Brain microvascular endothelial cell (primary cell): ENCODE measurements at regions not wholly inside any gene's neighbourhood (a gene's known extent, or its start where the extent isn't known, plus 50 kb on each side); places are given as distances from the start of the nearest gene placed in this dataset.
"Not testable (repeated sequence)": the region's sequence is repeated elsewhere in the genome, so short reads cannot be mapped to it uniquely, and the experiment has no call there.

Experiments used
- DNase-seq: peaks from one replicate; pipeline ENCODE4 v3.0.0-alpha.2; 2020
- H3K27ac ChIP-seq: fragments of 250-450 bp; sonication (Bioruptor Pico); 2 replicates; pipeline ENCODE4 v1.5.1; 2020; ENCODE audit warnings: mild to moderate bottlenecking, moderate library complexity
- H3K27me3 ChIP-seq: fragments of 250-450 bp; sonication (Bioruptor Pico); replicated peaks from 2 replicates; pipeline ENCODE4 v1.5.1; 2020; ENCODE audit warnings: mild to moderate bottlenecking
- H3K36me3 ChIP-seq: fragments of 250-450 bp; sonication (Bioruptor Pico); replicated peaks from 2 replicates; pipeline ENCODE4 v1.5.1; 2020; ENCODE audit warnings: mild to moderate bottlenecking
- H3K4me3 ChIP-seq: 2 replicates; pipeline ENCODE4 v1.5.1; 2011; ENCODE audit warnings: low read depth, mild to moderate bottlenecking, control low read depth, low read length, moderate library complexity
- in situ Hi-C: cut with HindIII; loops from 2 replicates; pipeline ENCODE4 v1.10.0; 2017; ENCODE audit warnings: low sequenced_read_pairs, low pct_ligation_motif_present
- TF ChIP-seq, protein P1 (sequence below): IDR thresholded peaks from 2 replicates; pipeline ENCODE4 v1.5.1; 2011; ENCODE audit warnings: low read depth, mild to moderate bottlenecking, moderate library complexity, low read length, control low read depth, inconsistent platforms; ENCODE audit errors: missing control alignments

DNA sequence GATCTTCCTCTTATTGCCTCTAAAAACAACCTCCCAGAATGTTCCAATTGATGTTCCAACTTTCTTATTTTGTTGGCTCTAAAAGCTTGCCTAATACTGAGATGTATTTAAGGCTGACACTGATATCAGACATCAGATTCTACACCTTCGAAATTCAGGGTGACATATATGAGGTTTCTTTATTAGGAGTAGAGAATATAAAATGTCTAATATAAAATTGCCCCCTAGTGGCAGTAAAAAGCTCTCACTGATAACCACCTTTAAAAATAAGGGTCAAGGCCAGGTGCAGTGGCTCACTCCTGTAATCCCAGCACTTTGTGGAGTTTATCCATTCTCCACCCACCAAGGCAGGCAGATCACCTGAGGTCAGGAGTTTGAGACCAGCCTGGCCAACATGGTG lies 789.7 kb upstream of the SLC39A10 start:
- Histone ChIP-seq H3K4me3 (no peak overlapping the region), H3K27ac (no peak overlapping the region), H3K27me3 (no peaks in the 10 kb centered on the region), H3K36me3 (no peaks in the 10 kb centered on the region)
- no peak for DNase-seq
- TF ChIP-seq, protein P1, sequence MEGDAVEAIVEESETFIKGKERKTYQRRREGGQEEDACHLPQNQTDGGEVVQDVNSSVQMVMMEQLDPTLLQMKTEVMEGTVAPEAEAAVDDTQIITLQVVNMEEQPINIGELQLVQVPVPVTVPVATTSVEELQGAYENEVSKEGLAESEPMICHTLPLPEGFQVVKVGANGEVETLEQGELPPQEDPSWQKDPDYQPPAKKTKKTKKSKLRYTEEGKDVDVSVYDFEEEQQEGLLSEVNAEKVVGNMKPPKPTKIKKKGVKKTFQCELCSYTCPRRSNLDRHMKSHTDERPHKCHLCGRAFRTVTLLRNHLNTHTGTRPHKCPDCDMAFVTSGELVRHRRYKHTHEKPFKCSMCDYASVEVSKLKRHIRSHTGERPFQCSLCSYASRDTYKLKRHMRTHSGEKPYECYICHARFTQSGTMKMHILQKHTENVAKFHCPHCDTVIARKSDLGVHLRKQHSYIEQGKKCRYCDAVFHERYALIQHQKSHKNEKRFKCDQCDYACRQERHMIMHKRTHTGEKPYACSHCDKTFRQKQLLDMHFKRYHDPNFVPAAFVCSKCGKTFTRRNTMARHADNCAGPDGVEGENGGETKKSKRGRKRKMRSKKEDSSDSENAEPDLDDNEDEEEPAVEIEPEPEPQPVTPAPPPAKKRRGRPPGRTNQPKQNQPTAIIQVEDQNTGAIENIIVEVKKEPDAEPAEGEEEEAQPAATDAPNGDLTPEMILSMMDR: peak; percentile 48
- in situ Hi-C loops: no loop called here

DNA sequence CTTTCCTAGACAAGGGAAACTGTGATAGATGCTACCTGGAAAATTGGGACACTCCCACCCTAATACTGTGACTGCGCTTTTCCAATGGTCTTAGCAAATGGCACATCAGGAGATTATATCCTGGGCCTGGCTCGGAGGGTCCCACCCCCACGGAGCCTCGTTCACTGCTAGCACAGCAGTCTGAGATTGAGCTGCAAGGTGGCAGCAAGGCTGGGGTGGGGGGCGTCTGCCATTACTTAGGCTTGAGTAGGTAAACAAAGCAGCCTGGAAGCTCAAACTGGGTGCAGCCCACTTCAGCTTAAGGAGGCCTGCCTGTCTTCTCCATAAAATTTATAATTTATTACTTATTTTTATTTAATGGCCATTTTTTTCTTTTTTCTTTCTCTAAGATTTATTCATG lies 802.1 kb upstream of the SLC39A10 start:
- in situ Hi-C loops: no loop called here
- no peak overlapping the region for H3K27ac ChIP-seq
- H3K27me3 ChIP-seq: no peaks in the 10 kb centered on the region
- no peak for DNase-seq
- H3K36me3 ChIP-seq: no peaks in the 10 kb centered on the region
- TF ChIP-seq, protein P1: no peak
- no peak overlapping the region for H3K4me3 ChIP-seq

DNA sequence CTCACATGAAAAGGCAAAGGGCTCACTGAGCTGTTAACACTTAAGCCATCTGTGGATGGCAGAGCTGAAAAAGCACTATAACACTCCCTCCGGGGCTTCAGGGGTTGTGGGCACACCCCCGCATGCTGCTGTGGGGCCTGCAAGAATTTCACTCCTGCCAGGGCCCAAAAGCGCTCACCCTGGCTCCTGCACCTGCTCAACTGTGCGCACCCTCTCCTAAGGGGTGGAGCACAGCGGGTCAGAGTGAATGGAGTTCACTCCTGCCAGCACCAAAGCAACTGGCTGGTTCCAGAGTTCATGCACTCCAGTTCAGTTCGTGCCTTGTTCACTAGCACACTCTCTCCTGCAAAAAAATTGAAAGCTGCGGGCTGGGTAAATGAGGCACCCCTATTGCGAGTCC lies 814.2 kb upstream of the SLC39A10 start:
- no peak for DNase-seq
- no peak overlapping the region for H3K27ac ChIP-seq
- no peaks in the 10 kb centered on the region for H3K27me3 ChIP-seq
- TF ChIP-seq, protein P1: no peak
- H3K36me3 ChIP-seq: no peaks in the 10 kb centered on the region
- in situ Hi-C loops: no loop called here
- H3K4me3 ChIP-seq: no peak overlapping the region

DNA sequence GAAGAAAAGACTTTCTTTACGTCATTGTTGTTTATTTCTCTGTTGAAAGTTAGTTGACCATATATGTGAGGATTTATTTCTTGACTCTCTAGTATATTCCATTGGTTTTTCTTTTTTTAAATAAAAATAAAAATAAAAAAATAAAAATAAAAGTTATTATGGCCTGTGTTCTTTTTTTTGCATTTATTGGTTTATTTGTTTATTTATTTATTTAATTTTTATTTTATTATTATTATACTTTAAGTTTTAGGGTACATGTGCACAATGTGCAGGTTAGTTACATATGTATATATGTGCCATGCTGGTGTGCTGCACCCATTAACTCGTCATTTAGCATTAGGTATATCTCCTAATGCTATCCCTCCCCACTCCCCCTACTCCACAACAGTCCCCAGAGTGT lies 822.7 kb upstream of the SLC39A10 start:
- H3K27me3 ChIP-seq, in situ Hi-C loops, H3K36me3 ChIP-seq, DNase-seq, H3K4me3 ChIP-seq, H3K27ac ChIP-seq: not testable (repeated sequence)

DNA sequence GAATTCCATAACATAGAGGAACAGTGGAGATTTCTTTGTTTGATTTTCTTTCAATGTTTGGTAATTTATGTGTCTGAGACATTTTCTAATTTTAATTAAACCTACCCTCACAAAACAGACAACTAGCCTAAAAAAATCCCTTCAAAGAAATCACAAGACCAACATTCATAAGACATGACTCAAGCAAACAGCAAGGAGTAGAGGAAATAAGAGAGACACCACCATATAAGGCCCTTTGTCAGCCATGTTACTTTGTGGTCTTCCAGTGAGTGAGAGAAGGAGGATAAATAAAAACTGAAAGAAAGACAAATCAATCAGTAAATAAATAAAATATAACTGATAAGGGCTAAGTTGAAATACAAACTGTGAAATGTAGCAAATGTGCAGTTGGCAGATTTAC lies 830.8 kb upstream of the SLC39A10 start:
- no peaks in the 10 kb centered on the region for H3K27me3 ChIP-seq
- DNase-seq: peak; percentile 3
- in situ Hi-C loops: no loop called here

DNA sequence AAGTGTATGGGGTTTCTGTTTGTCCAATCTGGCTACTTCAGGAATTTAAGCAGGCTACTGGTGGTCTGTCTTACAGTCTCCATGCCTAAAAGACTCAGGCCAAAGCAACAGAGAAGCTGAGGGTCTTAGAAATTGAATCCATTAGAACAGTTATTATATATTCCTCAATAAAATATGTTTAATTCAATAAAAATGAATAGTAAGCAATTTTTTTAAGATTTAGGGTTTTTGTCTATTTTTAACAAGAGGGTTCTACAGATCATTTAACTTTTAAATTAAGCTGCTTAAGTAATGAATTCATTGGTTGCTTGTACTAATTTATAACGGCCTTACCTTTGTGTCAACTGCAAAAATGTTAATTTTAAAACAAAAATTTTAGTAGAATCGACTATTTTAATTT lies 832.6 kb upstream of the SLC39A10 start:
- Histone ChIP-seq H3K4me3 (no peak overlapping the region), H3K27ac (no peak overlapping the region), H3K27me3 (no peaks in the 10 kb centered on the region), H3K36me3 (no peaks in the 10 kb centered on the region)
- in situ Hi-C loops: no loop called here
- DNase-seq: no peak
- TF ChIP-seq, protein P1: no peak

More for the DNA sequence above, 830.8 kb upstream of the SLC39A10 start:
- TF ChIP-seq, protein P1: no peak
- Histone ChIP-seq H3K4me3 (no peak overlapping the region), H3K27ac (no peak overlapping the region), H3K36me3 (no peaks in the 10 kb centered on the region)
